ENCODE measurements at regions not wholly inside any gene's neighbourhood (a gene's known extent, or its start where the extent isn't known, plus 50 kb on each side); places are given as distances from the start of the nearest gene placed in this dataset.

- Mint-ChIP-seq H3K9me3 (ENCODE audit: unreplicated experiment) (peaks cover 5% of the 10 kb centered on the region), H3K27ac (ENCODE audit: unreplicated experiment) (no peak overlapping the region)
These were observed 327.8 kb downstream of the WDR11 start for GRCh38 chr10:121179006-121179405.

GRCh38 chr10:121182219-121182618 is 331.1 kb downstream of the WDR11 start:
- H3K36me3 Mint-ChIP-seq (ENCODE audit: unreplicated experiment): no peaks in the 10 kb centered on the region
- H3K4me1 Mint-ChIP-seq (ENCODE audit: unreplicated experiment): no peaks in the 10 kb centered on the region
- peaks cover 4% of the 10 kb centered on the region for H3K27me3 Mint-ChIP-seq (ENCODE audit: unreplicated experiment)
- no peaks in the 10 kb centered on the region for H3K9me3 Mint-ChIP-seq (ENCODE audit: unreplicated experiment)
- no peak overlapping the region for H3K27ac Mint-ChIP-seq (ENCODE audit: unreplicated experiment)
- no peak for DNase-seq (ENCODE audit: extremely low spot score, unreplicated experiment)
- H3K4me3 Mint-ChIP-seq (ENCODE audit: unreplicated experiment): no peak overlapping the region
- TF ChIP-seq CTCF (IDR thresholded peaks at IDR 0.05): no peak

More at GRCh38 chr10:121179006-121179405, 327.8 kb downstream of the WDR11 start:
- H3K4me3 Mint-ChIP-seq (ENCODE audit: unreplicated experiment): no peak overlapping the region
- no peak for DNase-seq (ENCODE audit: extremely low spot score, unreplicated experiment)
- TF ChIP-seq CTCF (IDR thresholded peaks at IDR 0.05): no peak
- peaks cover 2% of the 10 kb centered on the region for H3K27me3 Mint-ChIP-seq (ENCODE audit: unreplicated experiment)
- H3K36me3 Mint-ChIP-seq (ENCODE audit: unreplicated experiment): no peaks in the 10 kb centered on the region
- H3K4me1 Mint-ChIP-seq (ENCODE audit: unreplicated experiment): no peaks in the 10 kb centered on the region

GRCh38 chr10:121183236-121183635 is 332.1 kb downstream of the WDR11 start:
- no peak for DNase-seq (ENCODE audit: extremely low spot score, unreplicated experiment)
- Mint-ChIP-seq H3K27me3 (ENCODE audit: unreplicated experiment) (peaks cover 4% of the 10 kb centered on the region), H3K4me1 (ENCODE audit: unreplicated experiment) (no peaks in the 10 kb centered on the region), H3K36me3 (ENCODE audit: unreplicated experiment) (no peaks in the 10 kb centered on the region), H3K27ac (ENCODE audit: unreplicated experiment) (no peak overlapping the region), H3K4me3 (ENCODE audit: unreplicated experiment) (no peak overlapping the region), H3K9me3 (ENCODE audit: unreplicated experiment) (no peaks in the 10 kb centered on the region)
- no peak for TF ChIP-seq CTCF (IDR thresholded peaks at IDR 0.05)

GRCh38 chr10:121183707-121184106 is 332.5 kb downstream of the WDR11 start:
- Mint-ChIP-seq H3K4me1 (ENCODE audit: unreplicated experiment) (no peaks in the 10 kb centered on the region), H3K27me3 (ENCODE audit: unreplicated experiment) (peaks cover 3% of the 10 kb centered on the region), H3K9me3 (ENCODE audit: unreplicated experiment) (no peaks in the 10 kb centered on the region), H3K4me3 (ENCODE audit: unreplicated experiment) (no peak overlapping the region), H3K27ac (ENCODE audit: unreplicated experiment) (no peak overlapping the region), H3K36me3 (ENCODE audit: unreplicated experiment) (no peaks in the 10 kb centered on the region)
- DNase-seq (ENCODE audit: extremely low spot score, unreplicated experiment): no peak
- no peak for TF ChIP-seq CTCF (IDR thresholded peaks at IDR 0.05)

GRCh38 chr10:121185816-121186455 is 334.8 kb downstream of the WDR11 start:
- Mint-ChIP-seq H3K36me3 (ENCODE audit: unreplicated experiment) (no peaks in the 10 kb centered on the region), H3K9me3 (ENCODE audit: unreplicated experiment) (no peaks in the 10 kb centered on the region), H3K4me3 (ENCODE audit: unreplicated experiment) (no peak overlapping the region), H3K27ac (ENCODE audit: unreplicated experiment) (no peak overlapping the region), H3K27me3 (ENCODE audit: unreplicated experiment) (peaks cover 3% of the 10 kb centered on the region), H3K4me1 (ENCODE audit: unreplicated experiment) (no peaks in the 10 kb centered on the region)
- TF ChIP-seq CTCF (IDR thresholded peaks at IDR 0.05): no peak
- no peak for DNase-seq (ENCODE audit: extremely low spot score, unreplicated experiment)
